ENCODE measurements at regions not wholly inside any gene's neighbourhood (a gene's known extent, or its start where the extent isn't known, plus 50 kb on each side); places are given as distances from the start of the nearest gene placed in this dataset.
"Not testable (repeated sequence)": the region's sequence is repeated elsewhere in the genome, so short reads cannot be mapped to it uniquely, and the experiment has no call there.

DNA sequence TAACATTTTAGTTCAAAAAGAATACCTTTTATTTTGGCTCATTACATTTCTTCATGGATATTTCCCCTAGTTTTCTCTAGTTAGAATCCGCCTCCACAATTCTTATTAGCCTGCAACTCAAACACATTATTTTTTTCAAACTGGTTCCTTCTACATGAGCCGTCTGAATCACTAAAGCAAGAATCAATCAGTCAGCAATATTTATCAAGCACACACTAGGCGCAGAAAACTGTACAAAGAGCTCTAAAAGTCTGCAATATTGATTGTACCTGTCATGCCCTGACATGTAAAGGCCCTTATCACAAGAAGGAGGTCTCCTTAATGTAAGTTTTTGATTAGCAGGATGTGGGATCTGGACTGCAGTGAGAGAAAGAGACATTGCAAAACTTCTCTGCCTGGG is 94.8 kb upstream of the CENPE start:
- H3K4me3 ChIP-seq (replicated peaks in 1 of 2; ENCODE audit: low read depth in 2 of 2, low read length in 2 of 2) = no peak overlapping the region
- TF ChIP-seq, protein P1, sequence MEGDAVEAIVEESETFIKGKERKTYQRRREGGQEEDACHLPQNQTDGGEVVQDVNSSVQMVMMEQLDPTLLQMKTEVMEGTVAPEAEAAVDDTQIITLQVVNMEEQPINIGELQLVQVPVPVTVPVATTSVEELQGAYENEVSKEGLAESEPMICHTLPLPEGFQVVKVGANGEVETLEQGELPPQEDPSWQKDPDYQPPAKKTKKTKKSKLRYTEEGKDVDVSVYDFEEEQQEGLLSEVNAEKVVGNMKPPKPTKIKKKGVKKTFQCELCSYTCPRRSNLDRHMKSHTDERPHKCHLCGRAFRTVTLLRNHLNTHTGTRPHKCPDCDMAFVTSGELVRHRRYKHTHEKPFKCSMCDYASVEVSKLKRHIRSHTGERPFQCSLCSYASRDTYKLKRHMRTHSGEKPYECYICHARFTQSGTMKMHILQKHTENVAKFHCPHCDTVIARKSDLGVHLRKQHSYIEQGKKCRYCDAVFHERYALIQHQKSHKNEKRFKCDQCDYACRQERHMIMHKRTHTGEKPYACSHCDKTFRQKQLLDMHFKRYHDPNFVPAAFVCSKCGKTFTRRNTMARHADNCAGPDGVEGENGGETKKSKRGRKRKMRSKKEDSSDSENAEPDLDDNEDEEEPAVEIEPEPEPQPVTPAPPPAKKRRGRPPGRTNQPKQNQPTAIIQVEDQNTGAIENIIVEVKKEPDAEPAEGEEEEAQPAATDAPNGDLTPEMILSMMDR (IDR thresholded peaks at IDR 0.05; ENCODE audit: low read depth, low read length) = no peak
- DNase-seq (ENCODE audit: low read depth in 2 of 2) = no peak

DNA sequence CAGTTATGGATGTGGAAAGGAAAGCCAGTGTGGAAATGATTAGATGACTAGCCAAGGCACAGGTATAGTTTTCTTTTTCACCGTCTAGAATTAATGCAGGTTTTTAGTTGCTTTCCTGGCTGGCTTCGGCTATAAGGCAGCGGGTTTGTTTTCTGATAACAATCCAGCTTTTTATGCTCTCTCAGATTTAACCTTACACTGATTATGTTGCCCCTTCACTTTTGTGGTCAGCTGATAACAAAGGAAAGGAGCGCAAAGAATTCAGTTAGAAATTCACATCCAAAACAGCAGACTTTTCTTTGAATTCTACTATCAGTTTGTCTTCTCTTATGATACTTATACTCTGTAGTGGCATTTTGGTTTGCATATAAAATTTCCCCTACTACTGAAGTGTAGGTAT is 94.2 kb upstream of the CENPE start:
- TF ChIP-seq, protein P1 (IDR thresholded peaks at IDR 0.05; ENCODE audit: low read depth, low read length) = no peak
- no peak for DNase-seq (ENCODE audit: low read depth in 2 of 2)
- no peak overlapping the region for H3K4me3 ChIP-seq (replicated peaks in 1 of 2; ENCODE audit: low read depth in 2 of 2, low read length in 2 of 2)

DNA sequence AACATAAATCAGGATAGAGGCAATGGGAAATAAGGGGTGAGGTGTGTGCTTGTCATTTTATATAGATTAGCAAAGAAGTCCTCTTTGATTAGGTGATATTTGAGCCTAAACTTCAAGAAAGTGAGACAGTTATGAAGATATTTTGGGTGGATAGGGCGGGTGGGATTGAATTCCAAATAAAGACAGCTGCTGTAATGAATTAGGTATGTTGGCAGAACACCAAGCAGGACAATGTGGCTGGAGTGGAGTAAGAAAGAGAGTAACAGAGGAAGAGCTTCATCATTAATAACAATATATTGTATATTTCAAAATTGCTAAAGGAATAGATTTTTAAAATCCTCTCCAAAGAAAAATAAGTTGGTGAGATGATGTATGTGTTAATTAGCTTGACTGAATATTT is 91.0 kb upstream of the CENPE start:
- TF ChIP-seq, protein P1 (IDR thresholded peaks at IDR 0.05; ENCODE audit: low read depth, low read length) = no peak
- no peak for DNase-seq (ENCODE audit: low read depth in 2 of 2)

DNA sequence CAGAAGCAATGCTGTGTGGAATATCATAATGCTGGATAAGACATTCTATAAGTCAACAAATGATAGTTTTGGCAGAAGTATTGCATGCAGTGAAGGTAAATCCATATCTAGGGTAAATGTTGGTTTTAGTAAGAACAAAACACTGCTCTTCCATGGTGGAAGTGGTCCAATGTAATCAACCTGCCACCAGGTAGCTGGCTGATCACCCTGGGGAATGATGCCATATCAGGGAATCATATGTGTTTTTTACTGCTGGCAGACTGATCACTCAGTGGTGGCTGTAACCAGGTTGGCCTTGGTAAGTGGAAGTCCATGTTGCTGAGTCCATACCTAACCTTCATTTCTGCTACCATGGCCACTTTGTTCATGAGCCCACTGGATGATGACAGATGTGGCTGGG is 74.0 kb upstream of the CENPE start:
- no peak overlapping the region for H3K4me3 ChIP-seq (replicated peaks in 1 of 2; ENCODE audit: low read depth in 2 of 2, low read length in 2 of 2)
- DNase-seq (ENCODE audit: low read depth in 2 of 2) = no peak
- TF ChIP-seq, protein P1 (IDR thresholded peaks at IDR 0.05; ENCODE audit: low read depth, low read length) = no peak

More for the DNA sequence above, 91.0 kb upstream of the CENPE start:
- H3K4me3 ChIP-seq (replicated peaks in 1 of 2; ENCODE audit: low read depth in 2 of 2, low read length in 2 of 2) = no peak overlapping the region

DNA sequence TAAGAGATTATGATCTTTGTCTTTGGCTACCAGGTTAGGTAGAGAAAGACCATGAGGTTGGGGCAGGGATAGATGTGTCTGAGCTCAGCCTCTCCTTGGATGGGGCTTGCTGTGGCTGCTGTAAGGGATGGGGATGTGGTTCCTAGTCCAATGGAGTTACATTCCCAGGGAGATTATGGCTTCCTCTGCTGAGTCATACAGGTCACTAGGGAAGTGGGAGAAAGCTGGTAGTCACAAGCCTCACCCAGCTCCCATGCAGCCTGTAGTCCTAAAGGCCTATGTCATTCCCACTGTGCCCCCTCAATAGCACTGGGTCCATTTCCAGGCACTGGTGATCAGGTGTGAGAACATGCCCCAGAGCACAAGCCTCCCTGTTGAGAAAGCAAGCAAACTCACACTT is 70.6 kb upstream of the CENPE start:
- no peak for DNase-seq (ENCODE audit: low read depth in 2 of 2)
- TF ChIP-seq, protein P1 (IDR thresholded peaks at IDR 0.05; ENCODE audit: low read depth, low read length) = no peak
- H3K4me3 ChIP-seq (replicated peaks in 1 of 2; ENCODE audit: low read depth in 2 of 2, low read length in 2 of 2) = no peak overlapping the region

DNA sequence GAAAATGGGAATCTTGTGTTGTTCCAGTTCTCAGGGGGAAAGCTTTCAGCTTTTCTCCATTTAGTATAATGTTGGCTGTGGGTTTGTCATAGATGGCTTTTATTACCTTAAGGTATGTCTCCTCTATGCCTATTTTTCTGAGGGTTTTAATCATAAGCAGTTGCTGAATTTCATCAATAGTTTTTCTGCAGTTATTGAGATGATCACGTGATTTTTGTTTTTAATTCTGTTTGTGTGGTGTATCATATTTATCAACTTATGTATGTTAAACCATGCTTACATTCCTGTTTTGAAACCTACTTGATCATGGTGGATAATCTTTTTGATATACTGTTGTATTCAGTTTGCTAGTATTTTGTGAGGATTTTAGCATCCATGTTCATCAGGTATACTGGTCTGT is 66.8 kb upstream of the CENPE start:
- H3K4me3 ChIP-seq (replicated peaks in 1 of 2; ENCODE audit: low read depth in 2 of 2, low read length in 2 of 2) = no peak overlapping the region
- no peak for DNase-seq (ENCODE audit: low read depth in 2 of 2)
- TF ChIP-seq, protein P1 (IDR thresholded peaks at IDR 0.05; ENCODE audit: low read depth, low read length) = no peak

DNA sequence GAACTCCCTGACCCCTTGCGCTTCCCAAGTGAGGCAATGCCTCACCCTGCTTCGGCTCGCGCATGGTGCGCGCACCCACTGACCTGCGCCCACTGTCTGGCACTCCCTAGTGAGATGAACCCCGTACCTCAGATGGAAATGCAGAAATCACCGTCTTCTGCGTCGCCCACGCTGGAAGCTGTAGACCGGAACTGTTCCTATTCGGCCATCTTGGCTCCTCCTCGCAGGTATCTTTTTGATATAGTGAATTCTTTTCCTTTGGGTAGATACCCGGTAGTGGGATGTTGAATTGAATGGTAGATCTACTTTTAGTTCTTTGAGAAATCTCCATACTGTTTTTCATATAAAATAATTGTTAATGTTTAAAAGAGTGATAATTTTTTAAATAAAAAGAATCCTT is 57.9 kb upstream of the CENPE start:
- H3K4me3 ChIP-seq (replicated peaks in 1 of 2; ENCODE audit: low read depth in 2 of 2, low read length in 2 of 2); DNase-seq (ENCODE audit: low read depth in 2 of 2): not testable (repeated sequence)

All from cardiac fibroblast (primary cell).